Gastrocnemius medialis (tissue), 4 donors: ENCODE measurements at regions not wholly inside any gene's neighbourhood (a gene's known extent, or its start where the extent isn't known, plus 50 kb on each side); places are given as distances from the start of the nearest gene placed in this dataset.

Experiments
- CTCF ChIP-seq, 5 experiments: fragments of 450-650 bp in 3 of 5; fragments of 200-600 bp in 2 of 5; sonication (generic) in 2 of 5; IDR thresholded peaks in 4 of 5; conservative IDR thresholded peaks in 1 of 5; 1 replicate in 4 of 5; 2 replicates in 1 of 5; pipeline ENCODE4 v1.5.1; 2016 to 2019; ENCODE audit warnings: antibody characterized with exemption in 5 of 5, mild to moderate bottlenecking in 3 of 5, moderate library complexity in 3 of 5
- POLR2A ChIP-seq, 2 donors: fragments of 450-650 bp; IDR thresholded peaks; one replicate each; pipeline ENCODE4 v1.6.1; 2017; ENCODE audit warnings: antibody characterized with exemption in 2 of 2, mild to moderate bottlenecking in 2 of 2, moderate library complexity in 2 of 2

- no peak for TF ChIP-seq CTCF (IDR thresholded peaks at IDR 0.05 in 4 of 5, conservative IDR thresholded peaks at IDR 0.05 in 1 of 5)
- TF ChIP-seq POLR2A (IDR thresholded peaks at IDR 0.05): no peak
Measured at GRCh38 chrX:46220822-46221221, 324.4 kb downstream of the ZNF674 start.
